Hindlimb muscle (tissue), 1 donor: ENCODE measurements at regions not wholly inside any gene's neighbourhood (a gene's known extent, or its start where the extent isn't known, plus 50 kb on each side); places are given as distances from the start of the nearest gene placed in this dataset.
"Not testable (repeated sequence)": the region's sequence is repeated elsewhere in the genome, so short reads cannot be mapped to it uniquely, and the experiment has no call there.

Source experiments
- DNase-seq: peaks from one replicate; pipeline ENCODE4 v3.0.0-alpha.2; 2013

DNA sequence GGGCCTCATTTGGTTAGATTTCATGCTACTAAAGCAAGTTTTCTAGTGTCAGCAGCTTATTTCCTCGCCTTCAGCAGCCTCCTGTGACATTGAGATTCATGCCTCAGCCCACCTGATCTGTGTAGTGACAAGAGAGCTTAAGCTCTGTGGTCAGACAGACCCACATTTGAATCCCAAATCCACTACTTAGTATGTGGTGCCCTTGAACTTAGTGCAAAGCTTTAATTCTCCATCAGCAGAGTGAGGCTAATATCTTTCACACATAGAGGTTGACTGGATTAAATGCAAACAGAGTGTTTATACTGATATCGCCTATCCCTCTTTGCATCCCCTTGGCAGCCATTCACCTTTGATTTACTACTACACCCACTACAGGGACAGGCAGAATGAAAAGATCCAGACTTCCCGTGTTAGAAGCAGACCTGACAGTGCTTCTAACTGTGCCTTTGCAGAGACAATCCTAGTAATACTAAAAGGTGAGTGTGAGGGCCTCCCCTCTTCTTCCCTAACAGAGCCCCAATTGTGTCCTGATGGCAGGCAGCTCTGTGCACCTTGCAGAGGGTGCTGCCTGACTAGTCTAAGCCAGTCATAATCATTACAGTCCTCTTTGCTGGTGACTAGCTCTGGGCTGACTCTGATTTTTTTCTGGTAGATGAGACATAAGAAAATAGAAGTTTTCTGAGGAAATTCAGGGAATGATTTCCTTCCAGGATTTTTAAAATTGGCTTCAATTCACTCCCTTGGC, 264.0 kb downstream of the CTH start:
- DNase-seq, result no peak

DNA sequence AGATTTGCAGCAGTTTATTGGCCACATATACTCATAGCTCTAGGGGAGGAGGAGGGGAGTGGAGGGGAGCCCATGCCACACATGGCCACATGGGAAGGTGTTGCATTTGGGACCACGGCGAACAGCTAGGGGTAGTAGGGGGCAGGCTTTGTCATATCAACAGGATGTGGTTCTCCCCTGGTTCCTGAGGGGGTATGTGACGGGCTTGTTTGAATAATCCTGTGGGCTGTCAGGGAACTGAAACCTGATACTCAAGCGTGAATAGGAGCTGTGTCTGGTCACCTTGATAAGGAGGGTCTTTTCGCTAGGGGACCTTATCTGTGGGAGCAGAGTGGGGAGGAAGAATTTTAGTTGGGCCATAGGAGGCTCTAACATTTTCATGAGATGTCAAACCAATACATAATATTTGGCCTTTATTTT, 264.7 kb downstream of the CTH start:
- no peak for DNase-seq

- no peak for DNase-seq
Observed at GRCh38 chr1:70685300-70686286, 274.5 kb downstream of the CTH start.

DNA sequence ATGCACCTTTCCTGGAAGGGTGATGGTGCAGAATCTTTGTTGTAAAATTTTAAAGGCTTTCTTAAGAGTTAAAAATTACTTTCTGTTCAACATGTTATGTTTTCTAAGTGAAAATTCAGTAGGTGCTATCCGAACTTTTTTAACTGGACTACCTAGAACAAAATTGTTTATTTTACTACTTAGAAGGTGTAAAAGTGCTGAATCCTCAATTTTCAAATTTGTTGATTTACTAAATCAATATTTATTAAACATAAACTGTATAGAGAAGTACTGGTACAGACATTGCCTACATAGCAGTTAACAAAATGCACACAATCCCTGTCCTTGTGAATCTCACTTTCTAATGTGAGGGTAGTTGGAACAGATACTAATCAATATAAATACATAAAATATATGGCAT, 277.5 kb downstream of the CTH start:
- DNase-seq, result no peak

DNA sequence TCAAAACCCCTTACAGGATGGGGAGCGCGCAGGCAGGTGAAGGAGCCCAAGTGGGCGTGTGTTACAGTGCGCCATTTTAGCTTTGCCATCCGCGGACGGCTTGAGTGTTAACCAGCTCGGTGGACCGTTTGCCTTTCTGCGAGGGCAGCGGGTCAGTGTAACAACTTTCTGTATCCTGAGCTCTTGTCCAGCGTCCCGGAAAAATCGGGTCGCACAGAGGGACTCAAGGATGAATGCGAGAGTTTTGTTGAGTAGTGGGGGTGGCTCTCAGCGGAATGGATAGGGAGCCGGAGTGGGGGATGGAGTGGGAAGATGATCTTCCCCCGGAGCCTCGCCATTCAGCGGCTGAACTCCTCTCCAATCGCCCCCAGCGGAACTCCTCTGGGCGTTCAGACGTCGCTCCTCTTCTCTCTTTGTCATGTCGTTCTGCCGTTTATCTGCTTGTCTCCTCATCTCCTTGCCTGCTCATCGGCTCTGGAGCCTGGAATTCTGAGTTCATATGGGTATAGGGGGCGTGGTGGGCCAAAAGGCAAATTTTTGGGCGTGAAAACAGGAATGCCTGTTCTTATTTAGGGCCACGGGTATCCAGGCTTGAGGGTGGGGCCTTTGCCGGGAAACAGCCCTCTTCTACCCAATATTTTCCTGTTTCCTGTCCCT, 295.4 kb downstream of the CTH start:
- DNase-seq, result peak; percentile 9

DNA sequence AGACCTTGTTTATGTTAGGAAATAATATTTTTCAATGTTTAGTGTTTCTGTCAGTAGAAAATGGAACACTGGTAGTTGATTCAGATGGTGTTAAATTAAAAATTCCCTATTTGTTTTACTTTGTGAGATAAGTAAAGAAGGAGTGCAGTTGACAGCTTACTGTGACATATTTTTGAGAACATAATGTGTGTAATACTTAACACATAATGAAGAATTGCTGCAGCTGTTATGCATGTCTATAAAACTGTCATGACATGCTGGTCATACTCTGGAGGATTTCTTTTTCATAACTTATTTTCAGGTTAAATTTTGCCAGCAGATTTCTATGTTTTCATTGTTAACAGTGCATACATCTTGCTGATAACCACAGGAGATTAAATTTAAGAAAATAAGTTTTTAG, 296.1 kb downstream of the CTH start:
- no peak for DNase-seq

GRCh38 chr1:70714149-70714548, 303.1 kb downstream of the CTH start:
- no peak for DNase-seq

DNA sequence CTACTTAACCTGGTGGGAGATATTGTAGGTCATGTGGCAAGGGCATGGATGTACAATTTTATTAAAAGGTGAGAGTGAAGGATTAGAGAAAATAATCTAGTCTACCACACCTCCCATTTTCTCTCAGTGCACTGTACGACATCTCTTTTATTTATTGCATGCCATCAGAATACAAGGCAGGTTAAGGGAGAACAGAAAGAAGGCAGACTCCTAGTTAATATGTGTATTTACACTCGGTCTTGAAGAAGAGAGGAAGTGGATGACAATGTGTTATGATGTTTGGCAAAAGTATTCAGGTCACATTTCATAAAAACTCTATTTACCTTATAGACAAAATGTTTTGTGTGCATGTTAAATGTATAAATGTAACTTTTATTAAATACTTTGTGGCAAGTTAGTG, 306.1 kb downstream of the CTH start:
- DNase-seq, result no peak

DNA sequence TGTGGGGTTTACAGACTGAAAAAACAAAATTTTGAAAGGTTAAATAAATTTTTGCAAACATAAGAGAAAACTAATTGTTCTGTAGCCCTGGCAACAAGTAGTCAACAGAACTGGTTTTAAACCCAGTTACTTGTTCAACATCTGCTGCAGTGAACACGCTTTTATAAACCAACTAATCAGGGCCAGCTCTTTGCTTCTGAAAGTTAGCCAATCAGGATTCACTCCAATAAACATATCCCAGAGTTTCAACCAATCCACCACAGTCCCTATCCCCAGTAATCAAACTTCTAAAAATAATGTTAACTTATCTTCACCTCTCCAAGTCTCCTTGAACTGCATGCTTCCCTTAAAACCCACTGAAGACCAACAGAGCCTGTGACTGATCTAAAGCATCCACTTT, 306.6 kb downstream of the CTH start:
- DNase-seq, result no peak

GRCh38 chr1:70718086-70718630, 307.1 kb downstream of the CTH start:
- no peak for DNase-seq

GRCh38 chr1:70719154-70719553, 308.1 kb downstream of the CTH start:
- no peak for DNase-seq

- no peak for DNase-seq
Observed at GRCh38 chr1:70720109-70720508, 309.0 kb downstream of the CTH start.

DNA sequence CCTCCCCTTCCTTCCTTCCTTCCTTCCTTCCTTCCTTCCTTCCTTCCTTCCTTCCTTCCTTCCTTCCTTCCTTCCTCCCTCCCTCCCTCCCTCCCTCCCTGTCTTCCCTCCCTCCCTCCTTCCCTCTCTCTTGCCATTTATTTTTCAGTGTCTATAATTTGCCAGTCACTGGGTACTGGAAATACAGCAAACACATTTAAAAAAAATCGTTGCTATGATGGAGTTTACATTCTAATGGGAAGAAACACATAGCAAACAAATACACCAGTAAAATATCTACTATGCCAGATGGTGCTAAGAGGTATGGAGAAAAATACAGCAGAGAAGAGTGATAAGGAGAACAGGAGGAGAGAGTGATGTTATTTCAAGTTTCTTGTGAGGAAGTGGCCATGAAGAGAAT, 309.5 kb downstream of the CTH start:
- no peak for DNase-seq

- no peak for DNase-seq
Observed at GRCh38 chr1:70727886-70728489, 316.9 kb downstream of the CTH start.

DNA sequence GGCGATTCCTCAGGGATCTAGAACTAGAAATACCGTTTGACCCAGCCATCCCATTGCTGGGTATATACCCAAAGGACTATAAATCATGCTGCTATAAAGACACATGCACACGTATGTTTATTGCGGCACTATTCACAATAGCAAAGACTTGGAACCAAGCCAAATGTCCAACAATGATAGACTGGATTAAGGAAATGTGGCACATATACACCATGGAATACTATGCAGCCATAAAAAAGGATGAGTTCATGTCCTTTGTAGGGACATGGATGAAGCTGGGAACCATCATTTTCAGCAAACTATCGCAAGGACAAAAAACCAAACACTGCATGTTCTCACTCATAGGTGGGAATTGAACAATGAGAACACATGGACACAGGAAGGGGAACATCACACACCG, 311.1 kb downstream of the PTGER3 start:
- not testable (repeated sequence) for DNase-seq

DNA sequence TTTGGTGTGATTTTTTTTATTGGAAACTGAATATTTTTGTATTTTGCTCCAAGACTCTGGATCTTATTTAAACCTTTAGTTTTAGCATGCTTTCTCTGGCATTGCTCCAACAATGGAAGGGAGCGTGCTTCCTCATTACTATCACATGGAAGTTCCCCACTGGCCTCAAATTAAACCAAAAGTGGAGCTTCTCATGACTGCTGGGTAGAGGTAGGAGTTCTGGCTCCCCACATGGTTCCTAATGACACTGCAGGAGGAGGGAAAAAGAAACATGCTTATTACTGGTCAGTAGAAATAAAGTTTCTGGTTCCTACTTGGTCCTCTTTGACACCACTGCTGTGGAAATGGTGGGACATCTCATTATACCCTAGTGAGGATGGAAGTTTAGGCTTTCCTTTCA, 310.5 kb downstream of the PTGER3 start:
- DNase-seq, result no peak

DNA sequence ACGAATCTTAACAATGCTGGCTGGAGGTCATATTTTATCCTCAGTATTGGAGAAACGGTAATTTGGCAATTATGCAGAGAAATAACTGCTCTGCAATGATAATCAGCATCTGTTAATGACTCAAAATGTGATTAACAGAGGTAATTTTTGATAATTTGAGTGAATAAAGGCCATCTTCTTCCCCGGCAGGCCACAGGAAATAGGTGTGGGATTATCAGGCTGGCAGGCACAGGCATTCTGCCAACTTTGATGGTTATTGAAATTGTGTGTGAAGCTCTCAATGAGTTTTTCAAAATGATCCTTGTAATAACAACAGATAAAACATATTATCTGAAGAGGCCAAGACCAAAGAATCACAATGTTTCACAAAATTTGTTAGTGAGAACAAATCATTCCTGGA, 309.0 kb downstream of the PTGER3 start:
- DNase-seq, result no peak

- DNase-seq, result no peak
Observed at GRCh38 chr1:70745199-70745598, 302.4 kb downstream of the PTGER3 start.

- DNase-seq, result not testable (repeated sequence)
Observed at GRCh38 chr1:70746062-70746461, 301.6 kb downstream of the PTGER3 start.

DNA sequence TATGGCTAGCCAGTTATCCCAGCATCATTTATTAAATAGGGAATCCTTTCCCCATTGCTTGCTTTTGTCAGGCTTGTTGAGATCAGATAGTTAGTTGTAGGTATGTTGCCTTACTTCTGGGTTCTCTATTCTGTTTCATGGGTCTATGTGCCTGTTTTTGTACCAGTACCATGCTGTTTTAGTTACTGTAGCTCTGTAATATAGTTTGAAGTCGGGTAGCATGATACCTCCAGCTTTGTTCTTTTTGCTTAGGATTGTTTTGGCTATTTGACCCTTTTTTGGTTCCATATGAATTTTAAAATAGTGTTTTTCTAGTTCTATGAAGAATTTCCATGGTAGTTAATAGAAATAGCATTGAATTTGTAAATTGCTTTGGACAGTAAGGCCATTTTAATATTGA, 300.5 kb downstream of the PTGER3 start:
- DNase-seq, result not testable (repeated sequence)

- DNase-seq, result not testable (repeated sequence)
Observed at GRCh38 chr1:70751676-70752287, 295.8 kb downstream of the PTGER3 start.

DNA sequence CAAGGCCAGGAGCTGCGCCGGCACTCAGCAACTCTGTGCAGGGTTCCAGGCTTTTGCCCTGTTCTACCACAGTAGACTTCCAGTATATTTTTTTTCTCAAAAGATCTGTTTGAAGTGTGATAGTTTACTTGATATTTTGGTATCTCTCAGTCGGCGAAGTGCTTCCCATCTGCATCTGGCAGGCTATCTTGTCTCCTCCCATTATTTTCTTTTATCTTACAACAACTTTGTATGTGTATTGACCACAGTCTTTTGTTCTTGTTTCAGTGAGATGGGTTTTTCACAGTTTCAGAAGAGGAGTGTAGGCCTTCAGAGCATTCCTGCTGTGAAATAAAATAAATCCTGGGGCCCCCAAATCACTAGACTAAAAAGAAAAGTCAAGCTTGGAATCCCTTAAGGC, 292.9 kb downstream of the PTGER3 start:
- no peak for DNase-seq
